PFSK-1 (cell line): ENCODE measurements at regions not wholly inside any gene's neighbourhood (a gene's known extent, or its start where the extent isn't known, plus 50 kb on each side); places are given as distances from the start of the nearest gene placed in this dataset.

Experiments
- FOXP2 ChIP-seq: optimal IDR thresholded peaks from 2 replicates; pipeline ENCODE3; 2011; ENCODE audit warnings: borderline replicate concordance, control low read depth, inconsistent platforms; ENCODE audit not compliant: insufficient read depth; ENCODE audit errors: extremely low read length, extremely low read depth
- POLR2AphosphoS5 ChIP-seq: IDR thresholded peaks from 2 replicates; pipeline ENCODE4 v1.6.1; 2012; ENCODE audit warnings: low read depth, mild to moderate bottlenecking, control low read depth, low read length, moderate library complexity
- REST ChIP-seq, 2 experiments: IDR thresholded peaks; 2 replicates each; pipeline versions ENCODE4 v1.6.1 to v1.8.0; 2011 to 2012; ENCODE audit warnings: low read depth in 2 of 2, low read length in 2 of 2, control low read depth in 1 of 2, inconsistent platforms in 1 of 2, mild to moderate bottlenecking in 1 of 2, moderate library complexity in 1 of 2; ENCODE audit not compliant: insufficient read depth in 1 of 2
- SIN3A ChIP-seq: IDR thresholded peaks from 2 replicates; pipeline ENCODE4 v1.6.1; 2012; ENCODE audit warnings: mild to moderate bottlenecking, low read length, moderate library complexity, borderline replicate concordance; ENCODE audit not compliant: insufficient read depth

GRCh38 chr14:97274626-97275025, 477.4 kb downstream of the VRK1 start:
- TF ChIP-seq FOXP2 (no peak), REST (IDR thresholded peaks at IDR 0.05; ENCODE audit: insufficient read depth in 1 of 2, low read depth in 2 of 2, low read length in 2 of 2) (no peak), POLR2AphosphoS5 (no peak), SIN3A (no peak)
